ENCODE measurements at regions not wholly inside any gene's neighbourhood (a gene's known extent, or its start where the extent isn't known, plus 50 kb on each side); places are given as distances from the start of the nearest gene placed in this dataset.
A peak's percentile ranks its signal among the peaks of the same experiment; 100 is the strongest.

DNA sequence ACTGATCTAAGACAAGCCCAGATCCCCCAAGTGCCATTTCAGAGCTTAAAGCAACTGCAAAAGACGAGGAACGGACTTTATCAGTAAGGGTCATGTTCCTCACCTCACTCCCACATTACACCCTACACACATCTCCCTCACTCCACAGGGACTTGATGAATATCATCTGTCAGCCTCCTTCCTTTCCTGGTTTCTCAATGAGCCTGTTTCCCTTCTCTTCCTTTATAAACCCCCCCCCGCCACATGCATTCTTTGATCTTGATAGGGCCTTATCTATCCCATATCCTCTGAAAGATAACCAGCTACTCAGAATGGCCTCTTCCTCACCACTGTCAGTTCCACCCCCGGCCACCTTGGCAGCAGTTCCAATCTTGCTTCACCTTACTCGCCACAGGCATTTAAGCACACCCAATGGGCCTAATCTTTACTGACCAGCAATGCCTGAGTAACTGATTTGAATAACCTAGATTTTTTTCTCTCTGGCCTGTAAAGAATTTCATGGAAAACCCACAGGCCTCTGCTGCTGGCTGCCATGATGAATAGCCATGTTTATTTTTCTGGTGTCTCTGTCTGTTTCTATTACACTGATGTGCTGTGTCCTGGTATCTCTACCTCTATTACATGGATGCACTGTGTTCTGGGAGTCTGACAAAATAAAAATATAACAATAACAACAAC lies 138.7 kb downstream of the PHLDA1 start (continued):
- TF ChIP-seq, protein P1, sequence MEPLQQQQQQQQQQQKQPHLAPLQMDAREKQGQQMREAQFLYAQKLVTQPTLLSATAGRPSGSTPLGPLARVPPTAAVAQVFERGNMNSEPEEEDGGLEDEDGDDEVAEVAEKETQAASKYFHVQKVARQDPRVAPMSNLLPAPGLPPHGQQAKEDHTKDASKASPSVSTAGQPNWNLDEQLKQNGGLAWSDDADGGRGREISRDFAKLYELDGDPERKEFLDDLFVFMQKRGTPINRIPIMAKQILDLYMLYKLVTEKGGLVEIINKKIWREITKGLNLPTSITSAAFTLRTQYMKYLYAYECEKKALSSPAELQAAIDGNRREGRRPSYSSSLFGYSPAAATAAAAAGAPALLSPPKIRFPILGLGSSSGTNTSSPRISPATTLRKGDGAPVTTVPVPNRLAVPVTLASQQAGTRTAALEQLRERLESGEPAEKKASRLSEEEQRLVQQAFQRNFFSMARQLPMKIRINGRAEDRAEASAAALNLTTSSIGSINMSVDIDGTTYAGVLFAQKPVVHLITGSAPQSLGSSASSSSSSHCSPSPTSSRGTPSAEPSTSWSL (CRISPR knock-in tag; IDR thresholded peaks at IDR 0.05; ENCODE audit: borderline replicate concordance) = no peak
- no peak for TF ChIP-seq SIX5 (IDR thresholded peaks at IDR 0.05; ENCODE audit: borderline replicate concordance in 1 of 2, insufficient read depth in 1 of 2, low read depth in 1 of 2, low read length in 2 of 2)
- TF ChIP-seq, protein P2, sequence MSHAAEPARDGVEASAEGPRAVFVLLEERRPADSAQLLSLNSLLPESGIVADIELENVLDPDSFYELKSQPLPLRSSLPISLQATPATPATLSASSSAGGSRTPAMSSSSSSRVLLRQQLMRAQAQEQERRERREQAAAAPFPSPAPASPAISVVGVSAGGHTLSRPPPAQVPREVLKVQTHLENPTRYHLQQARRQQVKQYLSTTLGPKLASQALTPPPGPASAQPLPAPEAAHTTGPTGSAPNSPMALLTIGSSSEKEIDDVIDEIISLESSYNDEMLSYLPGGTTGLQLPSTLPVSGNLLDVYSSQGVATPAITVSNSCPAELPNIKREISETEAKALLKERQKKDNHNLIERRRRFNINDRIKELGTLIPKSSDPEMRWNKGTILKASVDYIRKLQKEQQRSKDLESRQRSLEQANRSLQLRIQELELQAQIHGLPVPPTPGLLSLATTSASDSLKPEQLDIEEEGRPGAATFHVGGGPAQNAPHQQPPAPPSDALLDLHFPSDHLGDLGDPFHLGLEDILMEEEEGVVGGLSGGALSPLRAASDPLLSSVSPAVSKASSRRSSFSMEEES (CRISPR knock-in tag; IDR thresholded peaks at IDR 0.05) = no peak
- no peak for TF ChIP-seq ZNF668 (CRISPR knock-in tag; IDR thresholded peaks at IDR 0.05)
- TF ChIP-seq ZFPM2 (CRISPR knock-in tag; IDR thresholded peaks at IDR 0.05) = peak; percentile 97
- TF ChIP-seq, protein P3, sequence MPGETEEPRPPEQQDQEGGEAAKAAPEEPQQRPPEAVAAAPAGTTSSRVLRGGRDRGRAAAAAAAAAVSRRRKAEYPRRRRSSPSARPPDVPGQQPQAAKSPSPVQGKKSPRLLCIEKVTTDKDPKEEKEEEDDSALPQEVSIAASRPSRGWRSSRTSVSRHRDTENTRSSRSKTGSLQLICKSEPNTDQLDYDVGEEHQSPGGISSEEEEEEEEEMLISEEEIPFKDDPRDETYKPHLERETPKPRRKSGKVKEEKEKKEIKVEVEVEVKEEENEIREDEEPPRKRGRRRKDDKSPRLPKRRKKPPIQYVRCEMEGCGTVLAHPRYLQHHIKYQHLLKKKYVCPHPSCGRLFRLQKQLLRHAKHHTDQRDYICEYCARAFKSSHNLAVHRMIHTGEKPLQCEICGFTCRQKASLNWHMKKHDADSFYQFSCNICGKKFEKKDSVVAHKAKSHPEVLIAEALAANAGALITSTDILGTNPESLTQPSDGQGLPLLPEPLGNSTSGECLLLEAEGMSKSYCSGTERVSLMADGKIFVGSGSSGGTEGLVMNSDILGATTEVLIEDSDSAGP (CRISPR knock-in tag; IDR thresholded peaks at IDR 0.05) = no peak
- TF ChIP-seq ZNF75A (CRISPR knock-in tag; IDR thresholded peaks at IDR 0.05) = no peak
- TF ChIP-seq, protein P4, sequence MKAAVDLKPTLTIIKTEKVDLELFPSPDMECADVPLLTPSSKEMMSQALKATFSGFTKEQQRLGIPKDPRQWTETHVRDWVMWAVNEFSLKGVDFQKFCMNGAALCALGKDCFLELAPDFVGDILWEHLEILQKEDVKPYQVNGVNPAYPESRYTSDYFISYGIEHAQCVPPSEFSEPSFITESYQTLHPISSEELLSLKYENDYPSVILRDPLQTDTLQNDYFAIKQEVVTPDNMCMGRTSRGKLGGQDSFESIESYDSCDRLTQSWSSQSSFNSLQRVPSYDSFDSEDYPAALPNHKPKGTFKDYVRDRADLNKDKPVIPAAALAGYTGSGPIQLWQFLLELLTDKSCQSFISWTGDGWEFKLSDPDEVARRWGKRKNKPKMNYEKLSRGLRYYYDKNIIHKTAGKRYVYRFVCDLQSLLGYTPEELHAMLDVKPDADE (conservative IDR thresholded peaks at IDR 0.05; ENCODE audit: control insufficient read depth, low read depth, low read length) = peak; percentile 88; the same call in 1 of the 2 replicates
- TF ChIP-seq HNRNPLL (IDR thresholded peaks at IDR 0.05; ENCODE audit: low read depth, low read length, poor library complexity, severe bottlenecking) = no peak
- peak; percentile 71 for TF ChIP-seq BRD9 (IDR thresholded peaks at IDR 0.05; ENCODE audit: low read depth, partially characterized antibody)
- no peak for TF ChIP-seq TGIF2 (CRISPR knock-in tag; IDR thresholded peaks at IDR 0.05)
- no peak for TF ChIP-seq NFIX (CRISPR knock-in tag; IDR thresholded peaks at IDR 0.05; ENCODE audit: low read depth)
- no peak for TF ChIP-seq IFI16 (CRISPR knock-in tag; IDR thresholded peaks at IDR 0.05)
- TF ChIP-seq ESRRA (IDR thresholded peaks at IDR 0.05; ENCODE audit: borderline replicate concordance, low read depth) = peak; percentile 81; the same call in 1 of the 2 replicates
- TF ChIP-seq KDM5B (IDR thresholded peaks at IDR 0.05; ENCODE audit: insufficient replicate concordance, low read depth, low read length) = no peak
- TF ChIP-seq ZNF586 (CRISPR knock-in tag; conservative IDR thresholded peaks at IDR 0.05) = no peak; the same call in 1 of the 2 replicates
- TF ChIP-seq, protein P5, sequence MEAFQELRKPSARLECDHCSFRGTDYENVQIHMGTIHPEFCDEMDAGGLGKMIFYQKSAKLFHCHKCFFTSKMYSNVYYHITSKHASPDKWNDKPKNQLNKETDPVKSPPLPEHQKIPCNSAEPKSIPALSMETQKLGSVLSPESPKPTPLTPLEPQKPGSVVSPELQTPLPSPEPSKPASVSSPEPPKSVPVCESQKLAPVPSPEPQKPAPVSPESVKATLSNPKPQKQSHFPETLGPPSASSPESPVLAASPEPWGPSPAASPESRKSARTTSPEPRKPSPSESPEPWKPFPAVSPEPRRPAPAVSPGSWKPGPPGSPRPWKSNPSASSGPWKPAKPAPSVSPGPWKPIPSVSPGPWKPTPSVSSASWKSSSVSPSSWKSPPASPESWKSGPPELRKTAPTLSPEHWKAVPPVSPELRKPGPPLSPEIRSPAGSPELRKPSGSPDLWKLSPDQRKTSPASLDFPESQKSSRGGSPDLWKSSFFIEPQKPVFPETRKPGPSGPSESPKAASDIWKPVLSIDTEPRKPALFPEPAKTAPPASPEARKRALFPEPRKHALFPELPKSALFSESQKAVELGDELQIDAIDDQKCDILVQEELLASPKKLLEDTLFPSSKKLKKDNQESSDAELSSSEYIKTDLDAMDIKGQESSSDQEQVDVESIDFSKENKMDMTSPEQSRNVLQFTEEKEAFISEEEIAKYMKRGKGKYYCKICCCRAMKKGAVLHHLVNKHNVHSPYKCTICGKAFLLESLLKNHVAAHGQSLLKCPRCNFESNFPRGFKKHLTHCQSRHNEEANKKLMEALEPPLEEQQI (IDR thresholded peaks at IDR 0.05) = peak; percentile 94
